GM21381 (cell line): ENCODE measurements at regions not wholly inside any gene's neighbourhood (a gene's known extent, or its start where the extent isn't known, plus 50 kb on each side); places are given as distances from the start of the nearest gene placed in this dataset.

Experiments used
- ATAC-seq: cut with Tn5 transposase; IDR thresholded peaks from one replicate; pipeline ENCODE4 v1.9.1; 2021; ENCODE audit warnings: mild to moderate bottlenecking, moderate library complexity; ENCODE audit not compliant: unreplicated experiment

DNA sequence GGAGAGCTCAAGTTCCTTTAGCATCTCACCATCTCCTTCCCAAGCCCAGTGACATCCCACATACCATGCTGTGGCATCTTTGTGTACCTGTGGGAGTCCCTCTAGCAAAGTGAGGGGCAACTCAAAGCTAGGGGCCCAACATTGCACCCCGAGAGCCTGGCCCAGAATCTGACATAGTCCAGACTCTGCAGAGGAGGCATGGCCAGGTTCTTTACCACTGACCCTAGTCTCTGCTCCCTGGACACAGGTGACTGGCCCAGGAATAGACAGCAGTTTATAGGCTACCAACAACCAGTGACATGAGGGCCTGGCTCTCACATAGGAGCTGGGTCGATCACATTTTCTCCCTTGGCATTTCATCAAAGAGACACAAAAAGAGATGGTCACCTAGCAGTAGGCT lies 444.0 kb upstream of the ZMIZ1 start:
- no peak for ATAC-seq

GRCh38 chr10:78626471-78626870 lies 442.3 kb upstream of the ZMIZ1 start:
- no peak for ATAC-seq

- ATAC-seq: no peak
Observed at GRCh38 chr10:78627254-78627795, 441.4 kb upstream of the ZMIZ1 start.

DNA sequence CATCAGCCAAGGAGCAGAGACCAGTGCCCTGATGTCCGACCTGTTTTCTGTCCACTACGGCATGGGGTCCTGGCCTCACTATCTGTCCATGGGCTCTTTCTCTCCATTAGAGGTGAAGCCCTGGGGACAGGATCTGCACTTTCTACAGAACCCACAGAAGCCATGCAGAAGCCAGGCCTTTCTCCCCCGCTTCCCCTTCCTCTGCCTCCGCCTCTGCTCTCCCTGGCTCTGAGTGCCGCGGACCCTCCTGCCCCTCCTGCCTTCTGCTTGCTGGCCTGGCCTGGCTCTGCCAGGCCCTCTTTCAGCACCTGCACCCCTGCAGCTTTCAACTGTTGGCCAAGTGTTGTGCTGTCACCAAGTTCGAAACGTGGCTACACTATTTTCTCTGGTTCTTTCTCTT lies 439.8 kb upstream of the ZMIZ1 start:
- ATAC-seq: no peak

GRCh38 chr10:78629773-78630172 lies 439.0 kb upstream of the ZMIZ1 start:
- ATAC-seq: no peak

GRCh38 chr10:78630944-78631838 lies 437.6 kb upstream of the ZMIZ1 start:
- ATAC-seq: no peak

- ATAC-seq: no peak
Observed at GRCh38 chr10:78634389-78634815, 434.4 kb upstream of the ZMIZ1 start.

DNA sequence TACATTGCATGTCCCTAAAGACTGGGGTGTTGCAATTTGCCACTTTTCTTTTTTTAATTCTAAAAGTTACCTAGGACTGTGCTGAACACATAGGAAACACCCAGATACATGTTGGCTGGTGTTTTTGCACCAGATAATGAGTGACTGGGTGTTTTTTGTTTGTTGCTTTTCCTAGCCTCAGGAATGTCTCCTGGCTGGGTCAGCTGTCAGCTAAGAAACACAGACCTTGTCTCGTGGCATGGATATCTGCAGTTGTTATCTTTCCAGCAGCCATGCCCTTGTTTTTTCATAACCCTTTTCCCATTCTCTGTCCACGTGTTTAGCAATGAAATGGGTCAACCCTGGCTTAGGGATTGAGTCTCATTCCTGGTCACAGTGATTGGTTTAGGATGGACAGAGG lies 433.9 kb upstream of the ZMIZ1 start:
- ATAC-seq: no peak

DNA sequence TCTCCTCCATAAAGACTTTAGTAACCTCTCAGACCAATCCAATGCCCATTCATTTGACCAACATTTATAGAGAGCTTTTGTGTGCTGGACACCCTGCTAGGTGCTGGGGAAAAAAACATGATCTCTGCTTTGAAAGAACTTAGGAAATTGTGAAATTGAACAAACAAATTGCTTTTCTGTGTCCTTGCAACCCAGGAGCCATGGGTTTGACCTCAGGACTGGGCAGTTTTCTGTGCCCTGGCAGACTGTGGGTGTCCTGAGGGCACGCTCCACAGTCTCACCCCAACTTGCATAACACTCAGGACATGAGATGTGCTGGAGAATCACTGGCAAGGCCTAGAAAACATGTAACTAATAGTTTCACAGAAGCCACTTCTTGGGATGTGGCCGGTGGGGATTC lies 429.1 kb upstream of the ZMIZ1 start:
- ATAC-seq: no peak

DNA sequence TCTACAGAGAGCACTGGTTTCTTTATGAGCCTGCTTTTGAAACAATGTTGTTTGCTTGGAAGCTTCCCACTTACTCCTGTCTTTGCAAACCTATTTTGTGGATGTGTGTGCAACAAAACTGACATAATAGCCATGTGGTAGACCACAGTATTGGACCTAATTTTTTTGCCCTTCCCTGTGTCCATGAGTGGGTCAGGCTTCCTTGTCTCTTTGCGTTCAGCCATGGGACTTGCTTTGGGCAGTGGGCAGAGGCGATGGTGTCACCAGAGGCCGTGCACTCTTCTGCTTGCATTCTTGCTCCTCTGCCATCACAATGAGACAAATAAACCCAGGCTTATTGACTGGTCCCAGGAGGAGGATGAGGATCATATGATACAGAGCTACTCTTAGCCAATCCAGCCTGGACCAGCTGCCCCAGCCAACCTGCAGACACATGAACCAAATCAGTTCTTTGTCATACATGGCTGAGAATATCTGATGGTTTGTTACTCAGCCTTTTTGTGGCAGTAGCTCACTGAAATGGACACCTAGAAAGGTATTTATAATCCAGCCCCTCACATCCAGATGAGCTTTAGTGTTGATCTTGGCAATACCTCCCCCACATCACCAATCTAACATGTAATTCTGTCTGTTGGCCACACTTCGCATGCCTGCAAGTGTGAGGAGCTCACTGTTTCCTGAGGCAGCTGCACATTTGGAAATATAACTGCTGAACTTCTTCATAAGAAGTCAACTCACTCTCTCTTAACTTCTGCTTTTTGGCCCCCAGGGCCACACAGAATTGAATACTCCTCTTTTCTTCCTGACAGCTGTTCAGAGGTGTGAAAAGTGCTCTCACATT lies 427.8 kb upstream of the ZMIZ1 start:
- ATAC-seq: no peak

GRCh38 chr10:78641693-78642092 lies 427.1 kb upstream of the ZMIZ1 start:
- no peak for ATAC-seq

DNA sequence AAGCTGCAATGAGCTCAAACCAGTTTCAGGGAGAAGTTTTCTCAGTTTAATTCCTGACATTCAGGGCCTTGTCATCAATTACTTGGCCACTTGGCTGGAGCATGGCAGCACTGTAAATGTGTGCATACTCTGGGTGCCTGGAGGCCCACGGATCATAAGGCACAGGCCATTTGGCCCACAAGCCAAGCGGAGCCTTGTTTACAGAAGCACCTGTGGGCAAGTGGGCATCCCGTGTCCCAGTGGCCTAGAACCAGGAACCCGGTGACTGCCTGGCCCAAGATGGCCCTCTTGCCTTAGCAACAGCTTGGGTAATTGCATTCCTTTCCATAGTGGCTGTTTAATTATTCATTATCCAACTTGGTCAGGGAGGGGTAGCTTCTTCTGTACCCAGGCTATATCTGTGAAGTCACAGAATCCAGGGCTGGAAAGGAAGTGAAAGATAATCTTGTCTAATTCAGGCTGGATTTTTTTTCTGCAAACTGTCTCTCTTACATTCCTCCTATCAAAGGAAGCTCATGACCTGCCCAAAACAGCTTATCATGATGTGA lies 426.4 kb upstream of the ZMIZ1 start:
- ATAC-seq: no peak

DNA sequence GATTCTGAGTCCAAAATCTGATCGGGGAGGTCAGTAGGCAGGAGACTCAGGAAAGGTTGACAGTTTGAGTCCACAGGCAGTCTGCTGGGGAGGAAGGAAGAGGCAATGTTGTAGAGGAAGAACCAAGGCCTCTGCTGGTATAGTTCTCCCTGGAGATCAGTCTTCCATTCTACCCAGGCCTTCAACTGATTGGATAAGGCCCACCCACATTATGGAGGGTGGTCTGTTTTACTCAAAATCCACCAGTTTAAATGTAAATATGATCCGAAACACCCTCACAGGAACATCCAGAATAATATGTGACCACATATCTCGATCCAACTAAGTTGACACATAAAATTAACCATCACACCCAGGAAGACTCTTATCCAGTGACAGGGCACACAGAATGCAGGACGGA lies 425.3 kb upstream of the ZMIZ1 start:
- ATAC-seq: no peak

GRCh38 chr10:78644550-78644949 lies 424.2 kb upstream of the ZMIZ1 start:
- ATAC-seq: no peak

- ATAC-seq: no peak
Observed at GRCh38 chr10:78645169-78645686, 423.5 kb upstream of the ZMIZ1 start.

GRCh38 chr10:78645975-78646374 lies 422.8 kb upstream of the ZMIZ1 start:
- no peak for ATAC-seq

GRCh38 chr10:78648256-78648860 lies 420.4 kb upstream of the ZMIZ1 start:
- ATAC-seq: no peak

DNA sequence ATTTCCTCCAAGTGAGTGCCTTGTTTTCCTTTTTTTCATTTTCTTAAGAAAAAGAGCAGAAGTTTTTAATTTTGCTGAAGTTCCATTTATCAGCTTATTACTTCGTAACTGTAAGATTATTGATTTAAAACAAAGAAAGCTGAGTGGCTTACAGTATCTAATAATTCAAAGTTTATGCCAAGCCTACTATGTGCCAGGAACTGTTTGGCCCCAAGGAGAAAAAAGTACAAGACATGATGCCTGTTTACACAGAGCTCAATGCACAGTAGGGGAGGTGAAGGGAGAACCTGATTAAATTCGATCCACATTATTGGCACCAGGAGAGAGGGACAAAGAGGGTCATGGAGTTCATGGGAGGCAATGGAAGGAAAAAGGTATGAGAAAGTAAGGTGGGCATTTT lies 419.3 kb upstream of the ZMIZ1 start:
- no peak for ATAC-seq

DNA sequence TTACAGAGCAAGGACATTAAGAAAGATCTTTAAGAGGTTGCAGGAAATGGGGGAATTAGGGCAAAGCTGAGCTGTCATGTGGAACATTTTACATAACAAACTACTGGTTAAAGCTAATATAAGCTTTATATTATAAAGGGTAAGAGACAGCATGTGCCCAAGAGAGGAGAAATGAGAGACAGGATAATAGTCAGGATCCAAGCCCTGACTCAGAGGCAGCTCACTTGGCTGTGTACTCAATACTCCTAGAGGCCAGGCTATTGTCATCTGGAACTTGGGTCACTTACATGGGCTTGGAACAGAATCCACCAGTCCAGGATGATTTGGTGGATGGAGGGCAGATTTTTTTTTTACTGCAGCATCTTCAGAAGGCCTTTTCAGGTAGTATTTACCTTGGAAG lies 418.6 kb upstream of the ZMIZ1 start:
- ATAC-seq: no peak

DNA sequence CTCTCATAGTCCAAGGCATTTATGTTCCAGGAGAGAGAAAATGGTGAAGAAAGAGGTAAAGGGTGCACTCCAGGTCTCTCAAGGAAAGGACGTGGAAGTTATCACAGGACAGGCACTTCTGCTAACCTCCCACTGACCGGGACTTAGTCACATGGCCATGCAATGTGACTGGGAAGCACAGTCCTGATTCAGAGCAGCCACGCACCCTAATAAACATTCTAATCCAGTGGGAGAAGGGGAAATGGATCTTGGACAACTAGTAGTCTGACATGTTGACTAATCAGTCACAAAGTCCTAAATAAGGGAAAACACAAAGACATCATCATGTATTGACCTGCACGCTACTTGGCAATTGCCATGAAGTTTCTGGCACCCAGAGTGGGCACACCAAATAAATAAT lies 417.5 kb upstream of the ZMIZ1 start:
- ATAC-seq: no peak

DNA sequence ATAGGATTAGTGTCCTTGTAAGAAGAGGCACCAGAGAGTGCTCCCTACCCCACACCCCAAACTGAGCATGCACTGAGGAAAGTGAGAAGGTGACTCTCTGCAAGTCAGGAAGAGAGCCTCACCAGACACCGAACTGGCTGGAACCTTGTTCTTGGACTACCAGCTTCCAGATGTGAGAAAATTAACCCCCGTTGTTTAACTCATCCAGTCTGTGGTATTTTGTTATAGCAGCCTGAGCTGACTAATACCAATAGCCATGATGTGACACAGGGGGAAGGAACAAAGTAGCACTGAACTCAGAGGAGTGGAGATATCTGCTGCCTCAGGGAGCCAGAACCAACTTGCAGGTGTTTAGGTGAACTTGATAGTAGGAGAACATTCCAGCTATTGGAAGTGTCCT lies 415.2 kb upstream of the ZMIZ1 start:
- ATAC-seq: no peak
